H1 (cell line): ENCODE measurements at regions not wholly inside any gene's neighbourhood (a gene's known extent, or its start where the extent isn't known, plus 50 kb on each side); places are given as distances from the start of the nearest gene placed in this dataset.

Source experiments
- CTCF ChIP-seq, 3 experiments: IDR thresholded peaks; 1 replicate in 2 of 3; 2 replicates in 1 of 3; pipeline versions ENCODE4 v1.5.1 to v1.6.1; 2011; ENCODE audit warnings: low read length in 3 of 3, mild to moderate bottlenecking in 3 of 3, inconsistent platforms in 2 of 3, low read depth in 1 of 3, moderate library complexity in 1 of 3; ENCODE audit not compliant: insufficient read depth in 1 of 3; ENCODE audit errors: control extremely low read depth in 1 of 3
- GTF2F1 ChIP-seq: IDR thresholded peaks from 2 replicates; pipeline ENCODE4 v1.6.1; 2012; ENCODE audit warnings: low read depth, low read length, improper control_type of control experiment, borderline replicate concordance
- KDM1A ChIP-seq: fragments of 200-600, 300-600 bp; sonication (generic); IDR thresholded peaks from 2 replicates; pipeline ENCODE4 v1.7.1; 2016; ENCODE audit warnings: mild to moderate bottlenecking, low read length, borderline replicate concordance
- SAP30 ChIP-seq: fragments of 300-600 bp; sonication (generic); IDR thresholded peaks from 2 replicates; pipeline ENCODE4 v1.7.1; 2012; ENCODE audit warnings: low read length, moderate library complexity, mild to moderate bottlenecking, inconsistent platforms; ENCODE audit not compliant: insufficient read depth, insufficient replicate concordance
- TEAD4 ChIP-seq: IDR thresholded peaks from 2 replicates; pipeline ENCODE4 v1.6.1; 2012; ENCODE audit warnings: low read depth, low read length, inconsistent platforms, mixed read lengths
- TF ChIP-seq, protein P1 (sequence below): fragments of 300-600 bp; sonication (generic); IDR thresholded peaks from 2 replicates; pipeline ENCODE4 v1.7.1; 2012; ENCODE audit warnings: low read length, moderate library complexity, mild to moderate bottlenecking, inconsistent platforms; ENCODE audit not compliant: insufficient replicate concordance

DNA sequence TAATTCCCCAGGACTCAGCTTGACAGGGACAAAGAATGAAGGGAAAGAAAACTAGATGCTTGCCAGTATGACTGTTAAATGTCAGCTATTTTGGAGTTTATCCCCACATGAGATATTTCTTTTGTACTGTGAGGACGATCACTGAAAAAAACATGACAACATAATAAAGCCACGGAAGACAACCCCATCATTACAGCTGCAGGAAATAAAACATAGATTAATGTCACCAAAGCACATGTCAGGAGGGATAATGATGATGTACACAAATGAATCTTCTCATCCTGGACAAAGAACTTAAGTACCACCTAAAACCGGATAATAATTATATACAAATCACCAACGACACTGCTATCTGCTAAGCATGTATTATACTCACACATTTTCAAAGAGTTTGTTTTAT is 84.6 kb upstream of the GRIP1 start (continued):
- TF ChIP-seq GTF2F1 (no peak), CTCF (IDR thresholded peaks at IDR 0.05; ENCODE audit: control extremely low read depth in 1 of 3, insufficient read depth in 1 of 3, low read depth in 1 of 3, low read length in 3 of 3) (no peak), KDM1A (no peak), TEAD4 (no peak), SAP30 (no peak)
- TF ChIP-seq, protein P1, sequence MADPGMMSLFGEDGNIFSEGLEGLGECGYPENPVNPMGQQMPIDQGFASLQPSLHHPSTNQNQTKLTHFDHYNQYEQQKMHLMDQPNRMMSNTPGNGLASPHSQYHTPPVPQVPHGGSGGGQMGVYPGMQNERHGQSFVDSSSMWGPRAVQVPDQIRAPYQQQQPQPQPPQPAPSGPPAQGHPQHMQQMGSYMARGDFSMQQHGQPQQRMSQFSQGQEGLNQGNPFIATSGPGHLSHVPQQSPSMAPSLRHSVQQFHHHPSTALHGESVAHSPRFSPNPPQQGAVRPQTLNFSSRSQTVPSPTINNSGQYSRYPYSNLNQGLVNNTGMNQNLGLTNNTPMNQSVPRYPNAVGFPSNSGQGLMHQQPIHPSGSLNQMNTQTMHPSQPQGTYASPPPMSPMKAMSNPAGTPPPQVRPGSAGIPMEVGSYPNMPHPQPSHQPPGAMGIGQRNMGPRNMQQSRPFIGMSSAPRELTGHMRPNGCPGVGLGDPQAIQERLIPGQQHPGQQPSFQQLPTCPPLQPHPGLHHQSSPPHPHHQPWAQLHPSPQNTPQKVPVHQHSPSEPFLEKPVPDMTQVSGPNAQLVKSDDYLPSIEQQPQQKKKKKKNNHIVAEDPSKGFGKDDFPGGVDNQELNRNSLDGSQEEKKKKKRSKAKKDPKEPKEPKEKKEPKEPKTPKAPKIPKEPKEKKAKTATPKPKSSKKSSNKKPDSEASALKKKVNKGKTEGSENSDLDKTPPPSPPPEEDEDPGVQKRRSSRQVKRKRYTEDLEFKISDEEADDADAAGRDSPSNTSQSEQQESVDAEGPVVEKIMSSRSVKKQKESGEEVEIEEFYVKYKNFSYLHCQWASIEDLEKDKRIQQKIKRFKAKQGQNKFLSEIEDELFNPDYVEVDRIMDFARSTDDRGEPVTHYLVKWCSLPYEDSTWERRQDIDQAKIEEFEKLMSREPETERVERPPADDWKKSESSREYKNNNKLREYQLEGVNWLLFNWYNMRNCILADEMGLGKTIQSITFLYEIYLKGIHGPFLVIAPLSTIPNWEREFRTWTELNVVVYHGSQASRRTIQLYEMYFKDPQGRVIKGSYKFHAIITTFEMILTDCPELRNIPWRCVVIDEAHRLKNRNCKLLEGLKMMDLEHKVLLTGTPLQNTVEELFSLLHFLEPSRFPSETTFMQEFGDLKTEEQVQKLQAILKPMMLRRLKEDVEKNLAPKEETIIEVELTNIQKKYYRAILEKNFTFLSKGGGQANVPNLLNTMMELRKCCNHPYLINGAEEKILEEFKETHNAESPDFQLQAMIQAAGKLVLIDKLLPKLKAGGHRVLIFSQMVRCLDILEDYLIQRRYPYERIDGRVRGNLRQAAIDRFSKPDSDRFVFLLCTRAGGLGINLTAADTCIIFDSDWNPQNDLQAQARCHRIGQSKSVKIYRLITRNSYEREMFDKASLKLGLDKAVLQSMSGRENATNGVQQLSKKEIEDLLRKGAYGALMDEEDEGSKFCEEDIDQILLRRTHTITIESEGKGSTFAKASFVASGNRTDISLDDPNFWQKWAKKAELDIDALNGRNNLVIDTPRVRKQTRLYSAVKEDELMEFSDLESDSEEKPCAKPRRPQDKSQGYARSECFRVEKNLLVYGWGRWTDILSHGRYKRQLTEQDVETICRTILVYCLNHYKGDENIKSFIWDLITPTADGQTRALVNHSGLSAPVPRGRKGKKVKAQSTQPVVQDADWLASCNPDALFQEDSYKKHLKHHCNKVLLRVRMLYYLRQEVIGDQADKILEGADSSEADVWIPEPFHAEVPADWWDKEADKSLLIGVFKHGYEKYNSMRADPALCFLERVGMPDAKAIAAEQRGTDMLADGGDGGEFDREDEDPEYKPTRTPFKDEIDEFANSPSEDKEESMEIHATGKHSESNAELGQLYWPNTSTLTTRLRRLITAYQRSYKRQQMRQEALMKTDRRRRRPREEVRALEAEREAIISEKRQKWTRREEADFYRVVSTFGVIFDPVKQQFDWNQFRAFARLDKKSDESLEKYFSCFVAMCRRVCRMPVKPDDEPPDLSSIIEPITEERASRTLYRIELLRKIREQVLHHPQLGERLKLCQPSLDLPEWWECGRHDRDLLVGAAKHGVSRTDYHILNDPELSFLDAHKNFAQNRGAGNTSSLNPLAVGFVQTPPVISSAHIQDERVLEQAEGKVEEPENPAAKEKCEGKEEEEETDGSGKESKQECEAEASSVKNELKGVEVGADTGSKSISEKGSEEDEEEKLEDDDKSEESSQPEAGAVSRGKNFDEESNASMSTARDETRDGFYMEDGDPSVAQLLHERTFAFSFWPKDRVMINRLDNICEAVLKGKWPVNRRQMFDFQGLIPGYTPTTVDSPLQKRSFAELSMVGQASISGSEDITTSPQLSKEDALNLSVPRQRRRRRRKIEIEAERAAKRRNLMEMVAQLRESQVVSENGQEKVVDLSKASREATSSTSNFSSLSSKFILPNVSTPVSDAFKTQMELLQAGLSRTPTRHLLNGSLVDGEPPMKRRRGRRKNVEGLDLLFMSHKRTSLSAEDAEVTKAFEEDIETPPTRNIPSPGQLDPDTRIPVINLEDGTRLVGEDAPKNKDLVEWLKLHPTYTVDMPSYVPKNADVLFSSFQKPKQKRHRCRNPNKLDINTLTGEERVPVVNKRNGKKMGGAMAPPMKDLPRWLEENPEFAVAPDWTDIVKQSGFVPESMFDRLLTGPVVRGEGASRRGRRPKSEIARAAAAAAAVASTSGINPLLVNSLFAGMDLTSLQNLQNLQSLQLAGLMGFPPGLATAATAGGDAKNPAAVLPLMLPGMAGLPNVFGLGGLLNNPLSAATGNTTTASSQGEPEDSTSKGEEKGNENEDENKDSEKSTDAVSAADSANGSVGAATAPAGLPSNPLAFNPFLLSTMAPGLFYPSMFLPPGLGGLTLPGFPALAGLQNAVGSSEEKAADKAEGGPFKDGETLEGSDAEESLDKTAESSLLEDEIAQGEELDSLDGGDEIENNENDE, result no peak
